NB4 (cell line): ENCODE measurements at regions not wholly inside any gene's neighbourhood (a gene's known extent, or its start where the extent isn't known, plus 50 kb on each side); places are given as distances from the start of the nearest gene placed in this dataset.
"Not testable (repeated sequence)": the region's sequence is repeated elsewhere in the genome, so short reads cannot be mapped to it uniquely, and the experiment has no call there.

Source experiments
- DNase-seq: peaks from one replicate; pipeline ENCODE4 v3.0.0; 2010; ENCODE audit warnings: low read depth
- H3K4me3 ChIP-seq: one replicate; pipeline ENCODE4 v1.5.1; 2011; ENCODE audit warnings: mild to moderate bottlenecking, low read depth, low read length, moderate library complexity
- CTCF ChIP-seq: IDR thresholded peaks from one replicate; pipeline ENCODE4 v1.5.1; 2012; ENCODE audit warnings: low read depth, low read length
- MAX ChIP-seq: IDR thresholded peaks from 2 replicates; pipeline ENCODE4 v1.6.1; 2011; ENCODE audit warnings: low read depth, low read length
- MYC ChIP-seq: IDR thresholded peaks from 2 replicates; pipeline ENCODE4 v1.6.1; 2011; ENCODE audit warnings: low read depth, low read length
- POLR2A ChIP-seq: IDR thresholded peaks from 2 replicates; pipeline ENCODE4 v1.6.1; 2011; ENCODE audit warnings: mild to moderate bottlenecking; ENCODE audit not compliant: insufficient read length; ENCODE audit errors: extremely low read depth

DNA sequence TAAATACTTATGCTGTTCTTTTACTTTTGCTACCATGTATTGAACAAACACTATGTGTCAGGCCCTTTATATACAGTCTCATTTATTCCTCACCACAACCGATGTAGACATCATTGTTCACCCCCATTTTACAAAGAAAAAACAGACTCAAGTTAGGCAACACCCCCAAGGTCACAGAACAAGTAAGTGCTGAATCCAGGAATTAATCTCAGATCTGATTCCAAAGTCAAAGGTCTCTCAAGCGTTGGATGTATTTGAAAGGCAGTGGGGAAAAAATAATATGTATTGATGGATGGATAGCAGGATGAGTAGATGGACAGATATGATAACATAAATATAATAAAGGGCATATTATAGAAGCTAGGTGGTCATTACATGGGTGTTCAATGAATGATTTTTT is 85.1 kb upstream of the VLDLR start:
- H3K4me3 ChIP-seq, result no peak overlapping the region
- DNase-seq, result no peak
- TF ChIP-seq CTCF, result no peak
- TF ChIP-seq MYC, result no peak
- no peak for TF ChIP-seq POLR2A
- TF ChIP-seq MAX, result no peak

DNA sequence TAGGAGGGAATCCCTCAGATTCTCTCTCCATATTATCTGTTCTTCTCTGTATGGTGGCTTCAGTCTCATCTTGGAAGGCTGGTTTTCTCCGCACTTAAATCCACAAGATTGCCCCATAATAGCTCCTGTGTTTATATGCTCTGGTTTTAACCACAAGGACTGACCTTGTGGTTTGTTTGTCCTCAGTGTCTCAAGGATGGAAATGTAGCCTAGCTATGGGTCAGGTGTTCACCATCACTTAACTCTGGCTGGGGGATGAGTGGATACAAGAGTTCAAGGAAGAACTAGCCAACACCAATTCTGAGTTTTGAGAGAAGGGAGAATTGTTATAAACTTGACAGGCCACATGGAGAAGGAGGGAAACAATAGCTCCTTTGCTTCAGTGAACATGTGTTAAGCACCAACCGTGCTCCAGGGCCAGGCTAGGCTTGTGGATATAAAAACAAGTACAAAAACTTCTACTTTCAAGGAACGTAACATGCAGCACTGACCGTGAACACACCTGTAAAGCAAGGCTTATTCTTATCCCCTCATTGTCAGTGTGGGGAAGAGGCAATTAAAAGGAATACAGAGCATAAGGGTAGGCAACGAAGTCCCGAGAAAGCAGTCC is 75.6 kb upstream of the VLDLR start:
- DNase-seq, result no peak
- H3K4me3 ChIP-seq, result no peak overlapping the region
- no peak for TF ChIP-seq MAX
- TF ChIP-seq CTCF, result no peak
- no peak for TF ChIP-seq POLR2A
- no peak for TF ChIP-seq MYC

DNA sequence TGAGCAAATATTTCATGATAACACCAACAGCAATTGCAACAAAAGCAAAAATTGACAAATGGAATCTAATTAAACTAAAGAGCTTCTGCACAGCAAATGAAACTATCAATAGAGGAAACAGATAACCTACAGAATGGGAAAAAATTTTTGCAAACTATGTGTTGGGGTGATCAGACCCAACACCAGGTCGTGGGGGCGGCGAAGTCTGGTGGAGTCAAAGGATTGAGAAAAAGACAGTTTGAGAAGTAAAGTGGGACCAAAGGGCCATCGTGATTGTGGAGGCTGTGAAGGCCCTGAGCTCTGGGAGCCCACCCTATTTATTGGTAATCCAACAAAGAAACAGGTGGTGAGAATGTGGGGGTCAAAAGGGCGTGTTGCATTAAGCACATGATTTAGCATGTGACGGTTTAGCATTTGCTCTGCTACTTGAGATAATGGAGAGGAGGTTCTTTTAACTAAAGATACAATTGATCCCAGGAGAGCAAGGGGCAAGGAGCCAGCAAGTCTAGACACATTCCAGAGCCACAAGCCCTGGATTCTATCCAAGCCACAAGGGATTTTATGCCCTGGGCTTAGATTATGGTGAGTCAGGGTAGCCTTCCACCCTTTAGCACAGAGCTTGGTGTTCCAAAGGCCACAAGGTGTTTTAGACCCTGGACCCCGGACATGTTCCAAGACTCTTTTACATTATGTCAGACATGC is 65.5 kb upstream of the VLDLR start:
- DNase-seq, H3K4me3 ChIP-seq: not testable (repeated sequence)

DNA sequence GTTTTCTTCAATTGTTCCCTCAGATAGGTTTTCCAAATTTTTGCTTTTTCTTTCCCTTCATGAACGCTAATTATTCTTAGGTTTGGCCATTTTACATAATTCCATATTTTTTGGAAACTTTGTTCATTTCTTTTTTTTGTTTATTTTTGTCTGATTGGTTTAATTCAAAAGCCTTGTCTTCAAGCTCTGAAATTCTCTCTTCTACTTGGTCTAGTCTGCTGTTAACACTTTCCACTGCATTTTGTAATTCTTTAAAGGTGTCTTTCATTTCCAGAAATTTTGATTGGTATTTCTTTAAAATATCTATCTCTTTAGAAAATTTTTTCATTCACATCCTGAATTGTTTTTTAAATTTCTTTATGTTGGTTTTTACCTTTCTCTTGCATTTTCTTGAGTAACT is 63.9 kb upstream of the VLDLR start:
- no peak for DNase-seq
- TF ChIP-seq MAX (no peak), CTCF (no peak)
- H3K4me3 ChIP-seq, result no peak overlapping the region

GRCh38 chr9:2559192-2560152 is 62.1 kb upstream of the VLDLR start:
- TF ChIP-seq POLR2A (no peak), MAX (no peak), CTCF (no peak), MYC (no peak)
- DNase-seq, result no peak
- no peak overlapping the region for H3K4me3 ChIP-seq

GRCh38 chr9:2560180-2560579 is 61.4 kb upstream of the VLDLR start:
- TF ChIP-seq CTCF (no peak), MYC (no peak), MAX (no peak), POLR2A (no peak)
- no peak for DNase-seq
- H3K4me3 ChIP-seq, result no peak overlapping the region
